ENCODE measurements at regions not wholly inside any gene's neighbourhood (a gene's known extent, or its start where the extent isn't known, plus 50 kb on each side); places are given as distances from the start of the nearest gene placed in this dataset.
"Not testable (repeated sequence)": the region's sequence is repeated elsewhere in the genome, so short reads cannot be mapped to it uniquely, and the experiment has no call there.

- no peak for DNase-seq (ENCODE audit: low read depth)
Measured at GRCh38 chr4:116020141-116020722, 906.8 kb upstream of the NDST4 start.

GRCh38 chr4:116018831-116019230, 905.4 kb upstream of the NDST4 start:
- DNase-seq (ENCODE audit: low read depth): no peak

- no peak for DNase-seq (ENCODE audit: low read depth)
Measured at GRCh38 chr4:116016201-116016600, 902.8 kb upstream of the NDST4 start.

DNA sequence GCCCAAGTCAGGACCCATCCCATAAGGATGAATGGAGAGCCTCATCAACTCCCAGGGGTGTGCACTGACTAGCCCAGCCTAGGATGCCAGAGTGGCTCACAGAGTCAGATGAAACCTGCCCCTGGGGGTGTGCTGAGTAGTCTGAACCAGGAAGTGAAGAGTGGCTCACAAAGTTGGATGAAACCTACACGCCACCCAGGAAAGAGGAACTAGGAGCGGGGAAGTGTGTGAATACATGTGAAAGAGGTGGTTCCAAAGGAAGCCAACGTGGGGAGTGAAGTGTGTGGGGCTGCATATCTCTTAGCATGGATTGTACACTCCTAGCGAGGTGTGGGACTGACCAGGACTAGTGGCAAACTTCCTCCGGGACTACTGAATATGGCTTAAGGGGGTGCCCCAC, 902.1 kb upstream of the NDST4 start:
- DNase-seq (ENCODE audit: low read depth): no peak

- no peak for DNase-seq (ENCODE audit: low read depth)
Measured at GRCh38 chr4:116015062-116015461, 901.6 kb upstream of the NDST4 start.

- no peak for DNase-seq (ENCODE audit: low read depth)
Measured at GRCh38 chr4:116010923-116011322, 897.5 kb upstream of the NDST4 start.

DNA sequence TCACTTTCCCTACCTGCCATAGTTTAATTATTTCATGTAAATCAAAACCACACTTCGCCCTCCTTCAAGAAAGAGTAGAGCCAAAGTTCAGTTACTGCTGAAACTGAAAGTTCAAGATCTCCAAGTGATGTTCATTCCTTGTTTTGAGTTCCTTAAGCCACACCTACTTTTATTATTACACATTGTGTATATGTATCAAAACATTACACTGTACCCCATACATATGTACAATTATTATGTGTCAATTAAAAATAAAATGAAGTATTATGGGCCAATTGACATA, 892.3 kb upstream of the NDST4 start:
- no peak for DNase-seq (ENCODE audit: low read depth)

GRCh38 chr4:116005037-116005805, 891.8 kb upstream of the NDST4 start:
- DNase-seq (ENCODE audit: low read depth): no peak

DNA sequence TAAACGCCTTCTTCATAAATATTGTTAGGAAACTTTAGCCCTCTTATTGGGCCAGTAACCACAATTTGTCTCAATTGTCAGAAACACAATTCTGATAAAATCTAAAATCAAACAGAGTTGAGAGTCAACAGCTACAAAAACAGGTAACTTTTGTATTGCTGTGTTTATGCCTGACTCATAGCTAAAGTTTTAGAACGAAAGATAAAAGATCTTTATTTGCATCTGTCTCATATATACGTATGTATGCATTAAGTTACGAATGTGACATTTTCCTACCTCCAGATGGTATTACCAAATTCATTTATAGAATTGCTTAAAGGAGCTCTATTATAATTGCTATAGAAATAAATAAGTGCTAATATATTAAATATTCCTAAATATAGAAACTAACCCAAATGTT, 887.9 kb upstream of the NDST4 start:
- no peak for DNase-seq (ENCODE audit: low read depth)

DNA sequence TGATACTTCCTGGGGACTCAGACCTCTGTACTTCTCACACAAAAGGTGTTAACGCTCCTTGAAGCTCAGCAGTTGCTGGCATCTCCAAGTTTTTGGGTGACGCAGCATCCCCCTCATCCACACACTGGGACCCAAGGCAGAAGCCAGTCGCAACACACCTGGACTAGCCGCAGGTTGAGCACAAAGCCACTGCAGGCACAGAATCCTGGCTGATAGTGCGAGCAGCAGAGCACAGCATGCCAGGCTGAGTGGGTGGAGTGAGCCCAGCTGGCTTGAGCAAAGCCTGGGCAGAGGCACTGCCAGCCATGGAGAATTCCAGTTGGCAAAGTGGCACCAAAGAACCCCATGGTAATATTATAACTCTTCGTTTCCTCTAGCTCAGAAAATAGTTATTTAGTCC, 873.2 kb upstream of the NDST4 start:
- no peak for DNase-seq (ENCODE audit: low read depth)

DNA sequence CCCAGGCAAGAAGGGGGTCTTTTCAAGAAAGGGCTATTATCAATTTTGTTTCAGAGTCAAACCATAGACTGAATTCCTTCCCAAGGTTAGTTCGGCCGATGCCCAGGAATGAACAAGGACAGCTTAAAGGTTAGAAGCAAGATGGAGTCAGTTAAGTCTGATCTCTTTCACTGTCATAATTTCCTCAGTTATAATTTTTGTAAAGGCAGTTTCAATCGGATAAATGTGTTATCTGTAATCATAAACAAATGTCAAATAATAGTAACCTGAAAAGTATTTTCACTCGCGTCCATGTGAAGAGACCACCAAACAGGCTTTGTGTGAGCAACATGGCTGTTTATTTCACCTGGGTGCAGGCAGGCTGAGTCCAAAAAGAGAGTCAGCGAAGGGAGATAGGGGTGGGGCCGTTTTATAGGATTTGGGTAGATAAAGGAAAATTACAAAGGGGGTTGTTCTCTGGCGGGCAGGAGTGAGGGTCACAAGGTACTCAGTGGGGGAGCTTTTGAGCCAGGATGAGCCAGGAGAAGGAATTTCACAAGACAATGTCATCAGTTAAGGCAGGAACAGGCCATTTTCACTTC, 862.1 kb upstream of the NDST4 start:
- DNase-seq (ENCODE audit: low read depth): not testable (repeated sequence)

- no peak for DNase-seq (ENCODE audit: low read depth)
Measured at GRCh38 chr4:115973768-115974167, 860.3 kb upstream of the NDST4 start.

DNA sequence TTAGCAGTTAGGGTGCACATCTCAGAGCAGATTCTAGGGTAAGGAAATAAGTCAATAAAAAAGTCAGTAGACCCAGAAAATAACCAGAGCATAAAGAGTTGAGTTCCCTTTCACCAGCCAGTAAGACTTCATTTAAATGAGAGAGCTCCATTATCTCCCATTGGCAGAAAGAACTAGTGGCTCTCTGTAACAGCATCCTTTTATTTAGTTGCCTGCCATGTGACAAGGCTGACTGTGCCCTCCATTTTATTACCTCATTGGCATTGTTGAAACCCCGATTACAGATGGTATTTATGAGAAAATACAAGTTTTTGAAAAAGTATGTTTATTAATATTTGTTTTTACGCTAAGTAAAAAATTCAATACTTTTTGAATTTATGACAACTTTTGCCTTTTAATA, 859.5 kb upstream of the NDST4 start:
- no peak for DNase-seq (ENCODE audit: low read depth)

DNA sequence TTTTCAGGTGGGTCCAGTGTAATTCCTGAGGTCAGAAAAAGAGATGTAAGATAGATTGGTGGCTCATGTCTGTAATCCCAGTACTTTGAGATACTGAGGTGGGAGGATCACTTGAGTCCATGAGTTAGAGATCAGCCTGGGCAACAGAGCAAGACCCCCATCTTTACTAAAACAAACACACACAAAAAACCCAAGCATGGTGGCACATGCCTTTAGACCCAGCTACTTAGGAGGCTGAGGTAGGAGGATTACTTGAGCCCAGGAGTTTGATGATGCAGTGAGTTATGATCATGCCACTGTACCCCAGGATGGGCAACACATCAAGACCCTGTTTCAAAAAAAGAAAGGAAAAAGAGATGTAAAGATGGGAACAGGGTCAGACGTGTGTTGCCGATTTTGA, 857.4 kb upstream of the NDST4 start:
- DNase-seq (ENCODE audit: low read depth): no peak

- no peak for DNase-seq (ENCODE audit: low read depth)
Measured at GRCh38 chr4:115969756-115970155, 856.3 kb upstream of the NDST4 start.

GRCh38 chr4:115965588-115965987, 852.2 kb upstream of the NDST4 start:
- no peak for DNase-seq (ENCODE audit: low read depth)

DNA sequence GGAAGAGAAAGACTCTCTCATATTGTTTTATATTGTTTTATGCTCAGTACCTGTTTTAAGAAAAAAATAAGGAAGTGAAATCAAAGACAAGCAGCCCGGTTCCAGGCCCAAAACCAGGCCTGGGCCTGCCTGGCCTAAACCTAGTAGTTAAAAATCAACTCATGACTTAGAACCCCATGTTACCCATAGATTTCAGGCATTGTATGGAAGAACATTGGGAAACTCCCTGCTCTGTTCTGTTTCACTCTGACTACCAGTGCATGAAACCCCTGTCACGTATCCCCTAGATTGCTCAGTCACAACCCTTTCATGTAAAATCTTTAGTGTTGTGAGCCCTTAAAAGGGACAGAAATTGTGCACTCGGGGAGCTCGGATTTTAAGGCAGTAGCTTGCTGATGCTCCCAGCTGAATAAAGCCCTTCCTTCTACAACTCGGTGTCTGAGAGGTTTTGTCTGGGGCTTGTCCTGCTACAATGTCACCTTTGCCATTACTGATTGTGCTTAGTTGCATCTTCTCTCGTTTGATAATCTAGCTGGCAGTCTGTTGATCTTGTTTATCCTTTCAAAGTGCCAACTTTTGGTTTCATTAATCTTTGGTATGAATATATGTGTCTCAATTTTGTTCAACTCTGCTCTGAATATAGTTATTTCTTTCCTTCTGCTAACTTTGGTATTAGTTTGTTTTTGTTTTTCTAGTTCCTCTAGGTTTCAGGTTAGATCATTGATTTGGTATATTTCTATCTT, 842.8 kb upstream of the NDST4 start:
- not testable (repeated sequence) for DNase-seq (ENCODE audit: low read depth)

- DNase-seq (ENCODE audit: low read depth): no peak
Measured at GRCh38 chr4:115950806-115951205, 837.4 kb upstream of the NDST4 start.

GRCh38 chr4:115949974-115950743, 836.7 kb upstream of the NDST4 start:
- DNase-seq (ENCODE audit: low read depth): not testable (repeated sequence)

GRCh38 chr4:115945026-115945425, 831.6 kb upstream of the NDST4 start:
- DNase-seq (ENCODE audit: low read depth): no peak

GRCh38 chr4:115944146-115944905, 830.9 kb upstream of the NDST4 start:
- DNase-seq (ENCODE audit: low read depth): no peak

Measured in GM04503 (cell line).